Skeletal muscle tissue (tissue), 3 donors: ENCODE measurements at regions not wholly inside any gene's neighbourhood (a gene's known extent, or its start where the extent isn't known, plus 50 kb on each side); places are given as distances from the start of the nearest gene placed in this dataset.

Experiments
- H3K27ac ChIP-seq: one replicate; pipeline ENCODE4 v1.7.0; 2013; ENCODE audit warnings: mild to moderate bottlenecking, low read depth, low read length, inconsistent platforms
- H3K27me3 ChIP-seq, 3 donors: one replicate each; pipeline ENCODE4 v1.7.0; 2013; ENCODE audit warnings: low read length in 3 of 3; ENCODE audit not compliant: control insufficient read depth in 3 of 3, insufficient read depth in 3 of 3
- H3K36me3 ChIP-seq, 3 donors: one replicate each; pipeline ENCODE4 v1.7.0; 2013; ENCODE audit warnings: low read length in 3 of 3; ENCODE audit not compliant: control insufficient read depth in 3 of 3, insufficient read depth in 3 of 3
- H3K4me1 ChIP-seq, 3 donors: one replicate each; pipeline ENCODE4 v1.7.0; 2013; ENCODE audit warnings: low read length in 3 of 3, mild to moderate bottlenecking in 3 of 3; ENCODE audit not compliant: control insufficient read depth in 3 of 3, insufficient read depth in 3 of 3
- H3K4me3 ChIP-seq, 3 donors: one replicate each; pipeline ENCODE4 v1.7.0; 2013; ENCODE audit warnings: low read length in 3 of 3
- H3K9ac ChIP-seq, 3 donors: one replicate each; pipeline ENCODE4 v1.7.0; 2013; ENCODE audit warnings: low read length in 3 of 3, mild to moderate bottlenecking in 3 of 3, moderate library complexity in 2 of 3, low read depth in 1 of 3
- H3K9me3 ChIP-seq, 3 donors: one replicate each; pipeline ENCODE4 v1.7.0; 2013; ENCODE audit warnings: low read length in 3 of 3; ENCODE audit not compliant: control insufficient read depth in 3 of 3
- donor health status: Osteomylitis.

DNA sequence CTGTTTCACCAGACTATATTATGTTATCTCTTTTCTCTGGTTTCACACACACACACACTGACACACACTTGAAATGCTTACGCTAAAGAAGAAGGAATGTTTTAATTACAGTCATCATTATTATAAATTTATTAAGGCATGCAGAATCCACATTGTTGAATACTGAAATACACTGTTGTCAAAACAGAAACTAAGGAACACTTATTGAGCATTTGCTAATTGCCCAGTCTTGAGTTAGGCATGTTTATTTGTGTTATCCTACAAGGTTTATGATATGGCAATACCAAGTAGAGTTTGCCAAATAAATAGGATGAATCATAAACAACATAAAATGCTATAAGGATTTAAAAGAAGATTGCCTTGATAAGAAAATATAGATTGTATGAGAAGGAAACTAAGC, 917.0 kb upstream of the PIK3C3 start:
- Histone ChIP-seq H3K9ac (no peak overlapping the region), H3K27me3 (no peaks in the 10 kb centered on the region), H3K9me3 (peaks cover 0 to 2% (median 0%) of the 10 kb centered on the region in 3 donors), H3K4me1 (no peaks in the 10 kb centered on the region), H3K4me3 (no peak overlapping the region), H3K27ac (no peak overlapping the region), H3K36me3 (no peaks in the 10 kb centered on the region)

DNA sequence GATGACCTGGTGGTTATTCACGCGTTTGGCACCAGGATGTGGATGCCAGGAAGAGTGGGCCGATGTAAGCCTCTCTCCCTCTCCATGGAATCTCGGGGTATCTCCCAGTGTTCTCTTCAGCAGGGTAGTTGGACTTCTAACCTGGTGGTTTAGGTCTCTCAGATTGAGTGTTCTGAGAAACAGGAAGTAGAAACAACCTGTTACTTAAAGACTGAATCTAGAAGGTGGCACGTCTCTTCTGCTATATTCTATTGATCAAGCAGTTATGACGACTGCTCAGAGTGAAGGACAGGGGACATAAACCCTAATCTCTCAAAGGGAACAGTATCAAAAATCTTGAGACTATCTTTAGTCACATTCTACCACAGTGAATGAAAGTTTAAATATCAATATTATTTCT, 918.7 kb upstream of the PIK3C3 start:
- Histone ChIP-seq H3K27ac (no peak overlapping the region), H3K27me3 (no peaks in the 10 kb centered on the region), H3K9me3 (peaks cover 0 to 2% (median 0%) of the 10 kb centered on the region in 3 donors)

DNA sequence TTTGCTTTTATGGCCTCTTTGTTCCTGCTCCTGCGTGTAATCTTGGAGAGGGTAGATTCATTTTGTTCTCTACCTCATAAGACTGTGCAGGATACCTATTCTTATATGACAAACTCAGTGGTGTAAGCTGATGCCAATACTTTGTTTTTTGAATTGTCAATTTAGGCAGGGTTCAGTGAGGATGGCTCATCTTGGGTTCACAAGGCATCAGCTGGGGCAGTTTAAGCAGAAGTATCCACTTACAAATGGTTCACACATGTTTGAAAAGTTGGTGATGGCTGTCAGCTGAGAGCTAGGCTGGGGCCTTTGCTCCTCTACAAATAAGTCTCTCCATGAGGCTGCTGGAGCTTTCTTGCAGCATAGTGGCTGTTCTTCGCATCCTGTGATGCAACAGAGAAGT, 920.6 kb upstream of the PIK3C3 start:
- no peaks in the 10 kb centered on the region for H3K4me1 ChIP-seq
- no peak overlapping the region for H3K9ac ChIP-seq
- H3K4me3 ChIP-seq = no peak overlapping the region
- H3K27ac ChIP-seq = no peak overlapping the region
- no peaks in the 10 kb centered on the region for H3K36me3 ChIP-seq
- peaks cover 0 to 2% (median 0%) of the 10 kb centered on the region in 3 donors for H3K9me3 ChIP-seq
- H3K27me3 ChIP-seq = no peaks in the 10 kb centered on the region

More for the DNA sequence above, 918.7 kb upstream of the PIK3C3 start:
- no peaks in the 10 kb centered on the region for H3K36me3 ChIP-seq
- no peak overlapping the region for H3K4me3 ChIP-seq
- H3K4me1 ChIP-seq = no peaks in the 10 kb centered on the region
- H3K9ac ChIP-seq = no peak overlapping the region

DNA sequence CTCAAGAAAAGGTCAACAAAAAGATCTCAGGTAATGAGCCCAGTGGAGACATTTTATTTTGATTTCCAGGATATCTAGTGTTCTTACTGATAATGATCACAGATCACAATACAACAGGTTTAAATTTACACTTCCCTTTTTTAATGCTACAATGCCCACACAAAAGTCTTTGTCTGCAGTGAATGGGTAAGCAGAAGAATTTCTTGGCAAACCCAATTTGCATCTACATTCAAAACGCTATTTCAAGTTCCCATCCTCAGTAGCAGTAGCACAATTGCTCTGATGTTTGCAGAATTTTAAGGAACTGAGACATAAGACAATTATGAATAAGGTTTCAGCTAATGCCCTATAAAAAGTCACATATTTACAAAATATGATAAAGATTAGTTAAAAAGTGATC, 929.4 kb upstream of the PIK3C3 start:
- no peak overlapping the region for H3K9ac ChIP-seq
- no peaks in the 10 kb centered on the region for H3K36me3 ChIP-seq
- no peaks in the 10 kb centered on the region for H3K27me3 ChIP-seq
- no peaks in the 10 kb centered on the region for H3K4me1 ChIP-seq
- no peak overlapping the region for H3K4me3 ChIP-seq
- no peaks in the 10 kb centered on the region for H3K9me3 ChIP-seq
- no peak overlapping the region for H3K27ac ChIP-seq

DNA sequence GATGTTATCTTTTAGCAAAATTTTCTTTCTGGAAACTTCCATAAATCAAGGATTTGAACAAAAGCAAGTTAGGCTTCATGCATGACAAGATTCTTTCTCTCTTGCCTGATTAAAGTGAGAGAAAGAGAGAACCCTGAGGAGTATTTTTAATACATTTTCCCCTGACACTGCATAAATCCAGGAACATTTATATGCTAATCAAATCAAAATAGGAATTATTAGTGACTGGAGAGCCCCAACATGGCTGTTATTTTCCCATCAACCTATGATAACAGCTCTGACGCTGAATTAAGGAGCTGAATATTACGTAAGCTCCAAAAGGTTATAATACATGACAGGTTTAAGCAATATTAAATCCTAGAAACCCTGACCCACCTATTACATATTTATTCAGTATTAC, 930.2 kb upstream of the PIK3C3 start:
- H3K27ac ChIP-seq = no peak overlapping the region
- no peaks in the 10 kb centered on the region for H3K27me3 ChIP-seq
- H3K9ac ChIP-seq = no peak overlapping the region
- no peak overlapping the region for H3K4me3 ChIP-seq
- no peaks in the 10 kb centered on the region for H3K36me3 ChIP-seq
- no peaks in the 10 kb centered on the region for H3K4me1 ChIP-seq
- H3K9me3 ChIP-seq = no peaks in the 10 kb centered on the region

DNA sequence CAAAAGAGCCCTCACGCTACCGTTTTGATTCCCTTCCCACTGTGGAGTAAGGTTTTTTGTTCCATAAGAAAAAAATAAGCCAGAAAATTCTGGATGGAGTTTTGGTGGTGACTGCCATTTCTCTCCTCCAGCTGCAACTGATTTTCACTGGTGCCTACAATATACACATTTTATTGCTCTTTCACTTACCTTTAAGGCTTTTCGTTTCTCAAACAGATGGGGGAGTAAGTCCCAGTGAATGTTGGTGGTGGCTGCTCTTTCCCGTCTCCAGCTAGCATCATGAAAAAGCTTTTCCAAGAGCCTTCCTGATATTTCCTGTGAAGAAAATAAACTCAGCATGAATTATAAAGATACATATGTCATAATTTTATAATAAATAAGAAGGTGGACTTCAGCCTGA, 932.5 kb upstream of the PIK3C3 start:
- no peak overlapping the region for H3K27ac ChIP-seq
- H3K36me3 ChIP-seq = no peaks in the 10 kb centered on the region
- no peaks in the 10 kb centered on the region for H3K27me3 ChIP-seq
- H3K4me3 ChIP-seq = no peak overlapping the region
- no peaks in the 10 kb centered on the region for H3K9me3 ChIP-seq
- H3K9ac ChIP-seq = no peak overlapping the region
- H3K4me1 ChIP-seq = no peaks in the 10 kb centered on the region

DNA sequence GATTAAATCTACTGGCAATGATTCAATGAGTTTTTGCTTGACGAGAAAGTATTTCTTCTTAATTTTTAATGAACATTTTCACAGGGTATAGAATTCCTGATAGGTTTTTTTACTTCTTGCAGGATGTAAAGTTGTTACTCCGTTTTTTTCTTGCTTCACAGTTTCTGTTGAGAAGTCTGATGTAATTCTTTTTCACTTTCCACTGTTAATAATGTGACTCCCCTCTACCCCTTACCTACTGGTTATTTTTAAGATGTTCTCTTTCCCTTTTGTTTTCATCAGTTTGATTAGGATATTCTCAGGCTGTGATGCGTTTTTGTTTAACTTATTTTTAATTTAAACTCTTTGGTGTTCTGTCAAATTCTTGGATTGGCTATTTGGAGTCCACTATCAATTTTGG, 933.9 kb upstream of the PIK3C3 start:
- Histone ChIP-seq H3K27me3 (no peaks in the 10 kb centered on the region), H3K27ac (no peak overlapping the region), H3K36me3 (no peaks in the 10 kb centered on the region), H3K9me3 (no peaks in the 10 kb centered on the region), H3K4me3 (no peak overlapping the region), H3K4me1 (no peaks in the 10 kb centered on the region), H3K9ac (no peak overlapping the region)

DNA sequence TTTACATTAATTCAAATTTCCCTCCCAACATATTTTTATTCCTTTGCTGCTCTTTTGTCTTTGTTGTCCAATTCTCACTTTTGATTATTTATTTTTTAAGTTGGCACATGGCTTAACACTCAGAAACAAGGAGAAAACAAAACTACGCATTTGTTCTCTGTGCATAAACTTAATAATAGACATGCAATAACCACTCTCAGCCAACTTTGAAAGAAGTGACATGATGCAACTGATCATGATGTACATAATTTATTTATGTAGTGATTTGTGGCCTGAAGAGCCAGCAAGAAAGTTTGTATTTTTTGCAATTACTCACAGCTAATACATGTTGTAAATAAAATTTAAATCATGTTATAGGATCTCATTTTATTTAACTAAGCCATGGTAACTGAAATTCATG, 942.8 kb upstream of the PIK3C3 start:
- no peaks in the 10 kb centered on the region for H3K4me1 ChIP-seq
- H3K36me3 ChIP-seq = no peaks in the 10 kb centered on the region
- H3K27me3 ChIP-seq = no peaks in the 10 kb centered on the region
- no peaks in the 10 kb centered on the region for H3K9me3 ChIP-seq
- H3K4me3 ChIP-seq = no peak overlapping the region
- no peak overlapping the region for H3K27ac ChIP-seq
- no peak overlapping the region for H3K9ac ChIP-seq

DNA sequence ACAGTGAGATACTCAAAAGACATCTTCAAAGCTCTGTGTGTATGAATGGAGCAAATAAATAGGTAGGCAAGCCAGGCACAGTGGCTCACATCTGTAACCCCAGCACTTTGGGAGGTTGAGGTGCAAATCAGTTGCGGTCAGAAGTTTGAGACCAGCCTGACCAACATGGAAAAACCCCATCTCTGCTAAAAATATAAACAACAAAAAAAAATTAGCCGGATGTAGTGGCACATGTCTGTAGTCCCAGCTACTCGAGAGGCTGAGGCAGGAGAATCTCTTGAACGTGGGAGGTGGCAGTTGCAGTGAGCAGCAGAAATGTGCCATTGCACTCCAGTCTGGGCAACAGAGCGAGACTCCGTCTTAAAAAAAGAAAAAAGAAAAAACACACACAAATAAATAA, 945.1 kb upstream of the PIK3C3 start:
- Histone ChIP-seq H3K4me3 (no peak overlapping the region), H3K9ac (no peak overlapping the region), H3K27me3 (no peaks in the 10 kb centered on the region), H3K27ac (no peak overlapping the region), H3K36me3 (no peaks in the 10 kb centered on the region), H3K9me3 (no peaks in the 10 kb centered on the region), H3K4me1 (no peaks in the 10 kb centered on the region)

DNA sequence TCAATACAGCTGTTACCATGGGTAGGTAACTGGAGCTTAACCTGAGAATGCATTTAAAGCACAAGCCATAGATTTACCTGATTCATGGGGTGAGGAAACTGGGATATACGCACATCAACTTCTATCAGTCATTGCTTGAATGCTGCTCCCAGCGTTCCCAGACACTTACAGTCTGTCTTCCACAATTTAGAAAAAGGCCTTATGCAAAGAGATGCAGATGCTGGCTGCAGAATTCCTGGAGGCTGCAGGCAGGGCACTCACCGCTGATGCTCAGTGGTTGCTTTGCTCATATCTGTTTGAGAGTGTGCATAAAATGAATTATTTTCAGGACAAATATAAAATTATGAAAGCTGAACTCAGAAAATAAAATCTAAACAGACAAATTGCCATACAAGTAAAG, 950.7 kb upstream of the PIK3C3 start:
- no peaks in the 10 kb centered on the region for H3K4me1 ChIP-seq
- H3K36me3 ChIP-seq = no peaks in the 10 kb centered on the region
- no peak overlapping the region for H3K27ac ChIP-seq
- H3K4me3 ChIP-seq = no peak overlapping the region
- no peaks in the 10 kb centered on the region for H3K27me3 ChIP-seq
- no peak overlapping the region for H3K9ac ChIP-seq
- no peaks in the 10 kb centered on the region for H3K9me3 ChIP-seq

DNA sequence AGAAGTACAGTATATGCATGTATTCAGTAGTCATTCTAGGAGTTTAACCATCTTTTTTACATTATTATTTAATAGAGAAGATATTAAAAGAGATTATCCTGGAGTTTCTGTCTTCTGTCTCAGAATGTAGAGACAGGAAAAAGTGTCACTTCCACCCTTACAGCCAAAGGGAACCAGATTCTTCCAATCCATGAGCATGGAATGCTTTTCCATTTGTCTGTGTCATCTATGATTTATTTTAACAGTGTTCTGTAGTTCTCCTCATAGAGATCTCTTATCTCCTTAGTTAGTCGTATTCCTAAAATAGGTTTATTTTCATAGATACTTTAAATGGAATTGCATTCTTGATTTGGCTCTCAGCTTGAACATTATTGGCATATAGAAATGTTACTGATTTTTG, 959.5 kb upstream of the PIK3C3 start:
- Histone ChIP-seq H3K27ac (no peak overlapping the region), H3K27me3 (no peaks in the 10 kb centered on the region), H3K36me3 (no peaks in the 10 kb centered on the region), H3K4me1 (no peaks in the 10 kb centered on the region), H3K9me3 (no peaks in the 10 kb centered on the region), H3K4me3 (no peak overlapping the region), H3K9ac (no peak overlapping the region)
